ENCODE measurements at regions not wholly inside any gene's neighbourhood (a gene's known extent, or its start where the extent isn't known, plus 50 kb on each side); places are given as distances from the start of the nearest gene placed in this dataset.

GRCh38 chr3:73683706-73684105, 59.0 kb upstream of the PDZRN3 start:
- TF ChIP-seq CTCF (IDR thresholded peaks at IDR 0.05), result no peak
- no peak for TF ChIP-seq POLR2A (IDR thresholded peaks at IDR 0.05)

All from vagina (tissue), 2 donors.